ENCODE measurements at regions not wholly inside any gene's neighbourhood (a gene's known extent, or its start where the extent isn't known, plus 50 kb on each side); places are given as distances from the start of the nearest gene placed in this dataset.

GRCh38 chr3:79884354-79884753, 116.6 kb upstream of the ROBO1 start:
- TF ChIP-seq POLR2A (IDR thresholded peaks at IDR 0.05; ENCODE audit: low read depth, low read length), result no peak
- no peak for TF ChIP-seq TAF1 (IDR thresholded peaks at IDR 0.05; ENCODE audit: borderline replicate concordance, low read depth, low read length)
